DMS153 (cell line): ENCODE measurements at regions not wholly inside any gene's neighbourhood (a gene's known extent, or its start where the extent isn't known, plus 50 kb on each side); places are given as distances from the start of the nearest gene placed in this dataset.
A peak's percentile ranks its signal among the peaks of the same experiment; 100 is the strongest.
"Not testable (repeated sequence)": the region's sequence is repeated elsewhere in the genome, so short reads cannot be mapped to it uniquely, and the experiment has no call there.

ENCODE experiments used
- DNase-seq: peaks from one replicate; lab custom pipeline; 2025; lab: John Stamatoyannopoulos, UW

DNA sequence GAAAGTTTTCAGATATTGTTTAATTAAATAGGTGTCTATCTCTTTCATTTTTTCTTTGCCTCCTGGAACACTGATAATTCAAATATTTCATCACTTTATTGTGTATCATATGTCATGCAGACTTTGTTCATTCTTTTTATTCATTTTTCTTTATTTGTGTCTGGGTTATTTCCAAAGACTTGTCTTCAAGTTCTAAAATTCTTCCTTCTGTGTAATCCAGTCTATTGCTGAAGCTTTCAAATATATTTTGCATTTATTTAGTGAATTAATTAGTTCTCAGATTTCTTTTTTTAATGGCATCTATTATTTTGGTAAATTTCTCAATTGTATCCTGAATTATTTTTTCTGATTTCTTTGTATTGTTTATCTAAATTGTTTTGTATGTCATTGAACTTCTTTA, 70.1 kb downstream of the ZNF330 start:
- no peak for DNase-seq

GRCh38 chr4:141294306-141294705, 73.6 kb downstream of the ZNF330 start:
- no peak for DNase-seq

GRCh38 chr4:141301216-141301615, 80.5 kb downstream of the ZNF330 start:
- DNase-seq: no peak

- no peak for DNase-seq
Observed at GRCh38 chr4:141302924-141303323, 82.2 kb downstream of the ZNF330 start.

DNA sequence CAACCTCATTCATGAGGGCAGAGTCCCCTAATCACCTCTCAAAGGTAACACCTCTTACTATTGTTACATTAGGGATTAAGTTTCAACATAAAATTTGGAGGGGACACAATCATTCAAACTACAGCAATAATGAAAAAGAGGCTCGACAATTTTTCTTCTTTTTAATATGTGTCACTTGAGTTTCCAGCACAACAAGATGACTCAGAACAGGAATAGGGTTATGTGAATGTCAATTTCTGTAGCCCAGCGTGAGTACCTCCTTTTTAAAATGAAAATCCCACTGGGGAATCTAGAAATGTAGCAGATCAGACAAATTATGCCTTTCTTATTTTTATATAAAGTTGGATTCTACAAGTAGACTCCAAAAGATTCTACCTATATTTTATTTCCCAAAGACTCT, 83.7 kb downstream of the ZNF330 start:
- DNase-seq: no peak

GRCh38 chr4:141306331-141306730, 85.6 kb downstream of the ZNF330 start:
- DNase-seq: no peak

- DNase-seq: peak; percentile 40
Observed at GRCh38 chr4:141307241-141307689, 86.6 kb downstream of the ZNF330 start.

DNA sequence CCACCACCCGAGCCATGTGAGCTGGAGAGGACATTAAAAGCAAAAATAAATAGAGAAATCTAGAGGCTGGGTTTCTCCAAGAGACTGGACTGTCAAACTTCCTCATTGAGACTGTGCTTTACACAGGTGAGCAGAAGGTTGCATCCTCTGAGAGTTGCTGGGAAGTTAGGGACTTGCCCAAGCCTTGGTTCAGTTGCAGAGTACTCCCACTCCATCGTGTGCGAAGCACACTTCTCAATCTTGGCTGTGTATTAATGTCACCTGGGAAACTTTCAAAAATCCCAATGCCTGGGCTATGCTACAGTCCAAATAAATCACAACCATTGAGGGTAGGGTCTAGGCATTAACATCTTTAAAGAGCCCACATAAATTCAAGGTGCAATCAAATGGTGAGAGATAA, 89.2 kb downstream of the ZNF330 start:
- no peak for DNase-seq

- no peak for DNase-seq
Observed at GRCh38 chr4:141311246-141312204, 90.8 kb downstream of the ZNF330 start.

DNA sequence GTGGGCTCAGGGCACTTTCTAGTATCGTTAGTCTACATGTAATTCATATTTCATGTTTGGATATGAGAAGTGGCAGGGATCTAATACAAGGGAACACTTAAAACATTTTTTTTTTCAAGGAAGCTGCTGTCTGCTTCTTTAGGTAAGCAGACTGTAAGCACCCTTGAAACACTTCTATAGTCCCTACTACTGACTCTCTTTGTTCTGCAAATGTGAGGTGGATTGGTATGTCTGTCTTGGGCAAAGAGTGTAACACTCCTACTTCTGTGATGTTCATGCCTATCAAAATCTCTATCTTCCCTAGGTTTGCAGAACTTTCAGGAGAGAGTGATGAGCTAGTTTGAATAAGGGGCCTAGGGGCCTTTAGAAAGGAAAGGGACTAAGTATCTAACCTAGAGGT, 93.9 kb downstream of the ZNF330 start:
- DNase-seq: no peak

DNA sequence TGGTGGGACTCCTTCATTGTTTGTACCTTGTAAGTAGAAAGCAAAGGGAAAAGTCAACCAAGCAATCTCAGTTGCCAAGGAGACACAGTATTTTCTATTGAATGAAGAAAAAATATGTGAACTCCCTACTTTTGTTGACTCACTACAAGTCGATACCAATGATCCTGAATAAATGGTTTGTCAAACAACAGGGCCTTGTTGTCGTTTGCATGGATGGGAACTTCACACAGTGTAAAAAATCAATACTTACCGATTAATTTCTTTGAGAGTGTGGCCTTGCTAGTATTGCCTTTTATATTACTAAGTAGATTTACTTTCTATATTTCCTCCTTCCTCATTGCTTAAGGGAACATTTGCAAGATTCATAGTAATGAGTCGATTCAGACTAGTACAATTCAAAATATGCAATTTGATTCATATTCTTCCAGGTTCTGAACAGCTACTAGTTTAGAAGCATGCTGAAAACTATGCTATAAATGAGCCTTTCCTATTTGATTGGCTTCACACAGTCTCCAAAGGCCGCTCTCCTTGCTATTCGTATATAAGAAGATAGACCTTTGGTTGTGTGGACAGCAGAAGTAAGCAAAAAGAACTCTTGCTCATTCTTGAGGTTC, 108.0 kb downstream of the ZNF330 start:
- no peak for DNase-seq

DNA sequence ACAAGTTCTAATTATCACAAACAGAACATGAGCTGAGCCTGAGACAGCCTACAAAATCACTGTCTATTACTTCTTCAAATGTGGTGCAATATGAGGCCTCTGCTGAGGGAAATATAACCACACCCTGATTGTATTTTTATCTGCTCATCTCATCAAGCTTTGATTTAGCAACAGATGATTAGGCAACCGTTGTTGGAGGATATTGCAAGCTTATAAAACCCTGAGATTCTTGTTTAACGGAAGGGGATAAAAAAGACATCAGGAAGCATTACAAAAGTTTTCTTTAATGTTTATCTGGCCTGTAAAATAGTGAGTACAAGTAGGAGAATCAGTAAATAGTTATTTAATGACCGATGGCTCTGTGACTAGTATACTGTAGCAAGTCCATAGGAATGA, 108.5 kb downstream of the ZNF330 start:
- no peak for DNase-seq

DNA sequence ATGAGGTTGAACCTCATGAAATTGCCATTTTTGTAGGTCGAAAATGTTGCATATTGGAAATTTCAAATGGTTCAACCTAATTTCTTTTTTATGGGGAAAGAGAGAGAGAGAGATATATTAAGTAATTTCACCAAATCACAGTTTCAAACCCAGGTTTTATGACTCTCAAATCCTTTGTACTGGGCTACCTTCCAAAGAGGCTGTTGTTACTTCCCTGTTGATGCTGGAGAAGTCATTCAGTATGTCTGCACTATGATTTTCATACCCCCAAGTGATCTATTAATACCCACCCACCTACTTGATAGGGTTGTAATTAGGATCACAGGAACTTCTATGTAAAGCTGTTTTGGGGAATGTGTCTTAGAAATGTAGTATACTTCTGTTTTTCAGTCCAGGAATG, 109.9 kb downstream of the ZNF330 start:
- no peak for DNase-seq

DNA sequence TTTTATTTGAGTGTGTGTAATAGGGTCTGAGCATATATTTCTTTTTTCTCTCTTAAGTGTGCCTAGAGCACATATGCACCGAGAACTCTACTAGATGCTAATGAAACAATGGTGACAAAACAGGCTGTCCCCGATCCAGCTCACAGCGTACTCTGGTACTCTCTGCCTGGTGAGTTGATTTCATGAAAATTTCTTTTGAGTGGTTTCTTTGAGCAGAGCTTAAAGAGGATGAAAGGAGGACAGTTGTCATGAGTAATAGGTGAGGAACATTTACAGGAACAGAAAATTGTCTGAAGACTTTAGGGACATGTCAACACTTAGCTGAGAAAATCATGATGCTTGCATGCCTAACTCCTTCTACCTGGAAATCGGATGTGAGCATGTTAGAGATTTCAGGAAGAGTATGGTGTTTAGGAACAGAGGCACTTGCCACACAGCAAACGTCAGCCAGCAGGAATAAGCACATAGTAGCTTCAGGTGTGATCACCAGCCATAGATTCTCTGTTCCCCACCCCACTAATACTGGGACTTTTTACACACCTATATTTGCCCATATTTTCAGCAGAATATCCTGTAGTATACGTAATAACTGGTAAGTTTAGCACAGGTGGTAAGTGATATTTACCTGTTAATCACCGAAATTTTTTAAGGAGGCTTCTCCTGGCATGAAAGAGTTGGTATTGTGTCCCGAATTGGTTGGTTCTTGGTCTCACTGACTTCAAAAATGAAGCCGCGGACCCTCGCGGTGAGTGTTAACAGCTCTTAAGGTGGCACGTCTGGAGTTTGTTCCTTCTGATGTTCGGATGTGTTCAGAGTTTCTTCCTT, 111.1 kb downstream of the ZNF330 start:
- DNase-seq: no peak

GRCh38 chr4:141332359-141333181, 111.9 kb downstream of the ZNF330 start:
- DNase-seq: not testable (repeated sequence)

DNA sequence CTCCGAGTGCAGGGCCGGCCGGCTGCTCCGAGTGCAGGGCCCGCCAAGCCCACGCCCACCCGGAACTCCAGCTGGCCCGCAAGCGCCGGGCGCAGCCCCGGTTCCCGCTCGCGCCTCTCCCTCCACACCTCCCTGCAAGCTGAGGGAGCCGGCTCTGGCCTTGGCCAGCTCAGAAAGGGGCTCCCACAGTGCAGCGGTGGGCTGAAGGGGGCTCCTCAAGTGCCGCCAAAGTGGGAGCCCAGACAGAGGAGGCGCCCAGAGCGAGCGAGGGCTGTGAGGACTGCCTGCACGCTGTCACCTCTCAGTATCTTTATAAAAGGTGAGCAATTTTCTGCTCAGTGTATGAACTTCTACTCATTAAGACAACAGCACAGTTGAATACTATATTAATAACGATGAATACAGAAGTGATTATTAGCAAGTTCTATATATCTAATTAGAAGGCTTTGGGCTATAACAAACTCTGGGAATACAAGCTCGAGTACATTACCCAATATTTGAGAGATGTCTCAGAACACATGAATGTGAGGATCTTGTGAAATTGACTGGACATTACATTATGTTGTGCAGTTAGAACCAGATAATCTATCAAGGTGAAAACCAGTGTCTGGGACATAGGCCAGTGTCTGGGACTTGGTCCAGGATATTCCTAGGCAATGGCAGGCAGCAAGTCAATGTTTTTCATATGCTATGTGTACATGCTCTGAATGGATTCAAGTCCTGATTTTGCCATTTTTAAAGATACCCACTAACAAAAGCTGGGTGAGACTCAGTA, 112.9 kb downstream of the ZNF330 start:
- not testable (repeated sequence) for DNase-seq

DNA sequence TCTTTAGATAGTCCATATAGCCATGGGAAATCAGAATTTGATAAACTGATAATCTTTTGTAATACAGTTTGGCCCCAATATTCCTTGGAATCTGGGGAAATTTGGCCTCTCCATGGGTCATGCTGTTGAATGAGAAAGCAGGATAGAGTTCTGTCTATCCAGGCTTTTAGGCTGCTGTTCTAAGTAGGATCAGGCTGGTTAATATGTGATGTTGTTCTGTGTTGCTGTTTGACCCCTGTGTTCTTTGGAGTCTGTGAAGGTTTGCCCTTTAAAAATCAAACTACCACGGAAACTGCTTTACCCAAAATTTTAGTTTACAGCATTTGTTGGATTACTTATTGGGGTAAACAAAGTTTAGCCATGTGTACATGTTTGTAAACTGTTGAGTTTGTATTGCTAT, 114.5 kb downstream of the ZNF330 start:
- DNase-seq: no peak

- no peak for DNase-seq
Observed at GRCh38 chr4:141338238-141338637, 117.5 kb downstream of the ZNF330 start.

- no peak for DNase-seq
Observed at GRCh38 chr4:141339391-141339790, 118.7 kb downstream of the ZNF330 start.

- no peak for DNase-seq
Observed at GRCh38 chr4:141339966-141340365, 119.3 kb downstream of the ZNF330 start.

DNA sequence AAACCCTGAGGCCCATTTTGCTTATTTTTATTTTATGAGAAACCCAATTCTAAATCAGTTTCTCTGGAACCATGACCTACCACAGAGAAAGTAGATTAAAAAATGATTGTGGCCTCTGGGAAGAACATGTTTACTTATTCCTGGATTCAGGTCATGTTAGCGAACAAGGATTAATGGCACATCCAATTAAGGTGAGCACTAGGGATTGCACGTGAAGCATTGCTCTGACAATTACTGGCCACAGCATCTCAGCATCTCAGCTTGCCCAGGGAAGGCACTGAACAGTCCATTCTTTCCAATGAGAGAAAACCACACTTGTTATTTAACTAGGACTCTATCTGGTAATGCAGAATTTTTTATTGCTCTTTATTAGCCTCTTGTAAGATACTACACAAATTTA, 119.8 kb downstream of the ZNF330 start:
- DNase-seq: no peak
